Loucy (cell line): ENCODE measurements at regions not wholly inside any gene's neighbourhood (a gene's known extent, or its start where the extent isn't known, plus 50 kb on each side); places are given as distances from the start of the nearest gene placed in this dataset.

Experiments used
- H2AFZ ChIP-seq: fragments of 200-600 bp; sonication (generic); 2 replicates; pipeline ENCODE4 v1.6.0; 2016; ENCODE audit warnings: antibody characterized with exemption, mild to moderate bottlenecking, low read length, moderate library complexity
- H3F3A ChIP-seq: fragments of 200-600 bp; 2 replicates; pipeline ENCODE4 v1.6.0; 2016; ENCODE audit warnings: antibody characterized with exemption, low read depth, mild to moderate bottlenecking
- H3K27me3 ChIP-seq: fragments of 200-600 bp; sonication (generic); 2 replicates; pipeline ENCODE4 v1.6.1; 2014; ENCODE audit warnings: low read length, mild to moderate bottlenecking; ENCODE audit not compliant: insufficient read depth, poor library complexity, severe bottlenecking
- H3K36me3 ChIP-seq: fragments of 200-600 bp; sonication (generic); 2 replicates; pipeline ENCODE4 v1.6.1; 2016; ENCODE audit warnings: low read length; ENCODE audit not compliant: insufficient read depth
- H3K4me1 ChIP-seq: fragments of 200-600 bp; sonication (generic); 2 replicates; pipeline ENCODE4 v1.5.1; 2014; ENCODE audit warnings: low read length, mild to moderate bottlenecking; ENCODE audit not compliant: insufficient read depth, poor library complexity, severe bottlenecking
- H3K4me2 ChIP-seq: fragments of 200-600 bp; sonication (generic); 2 replicates; pipeline ENCODE4 v1.6.0; 2014; ENCODE audit warnings: antibody characterized with exemption, low read length, low read depth, mild to moderate bottlenecking; ENCODE audit not compliant: poor library complexity, severe bottlenecking
- H3K4me3 ChIP-seq: fragments of 200-600 bp; sonication (generic); 2 replicates; pipeline ENCODE4 v1.5.1; 2014; ENCODE audit warnings: low read length, mild to moderate bottlenecking, mixed read lengths; ENCODE audit not compliant: poor library complexity, severe bottlenecking
- H3K79me2 ChIP-seq: fragments of 200-600 bp; sonication (generic); 2 replicates; pipeline ENCODE4 v1.6.1; 2014; ENCODE audit warnings: low read length; ENCODE audit not compliant: insufficient read depth
- H3K9ac ChIP-seq: fragments of 200-600 bp; sonication (generic); 2 replicates; pipeline ENCODE4 v1.6.0; 2014; ENCODE audit warnings: mild to moderate bottlenecking, low read depth, low read length, moderate library complexity; ENCODE audit not compliant: poor library complexity, severe bottlenecking
- H3K9me2 ChIP-seq: fragments of 200-600 bp; sonication (generic); replicated peaks from 2 replicates; pipeline ENCODE4 v1.6.1; 2016; ENCODE audit warnings: low read depth, low read length, mixed read lengths
- H3K9me3 ChIP-seq: fragments of 200-600 bp; sonication (generic); 2 replicates; pipeline ENCODE4 v1.6.1; 2014; ENCODE audit warnings: mild to moderate bottlenecking, antibody characterized with exemption, low read length, low read depth; ENCODE audit not compliant: insufficient read depth
- H4K20me1 ChIP-seq: fragments of 200-600 bp; sonication (generic); 2 replicates; pipeline ENCODE4 v1.6.0; 2014; ENCODE audit warnings: antibody characterized with exemption, low read length, mild to moderate bottlenecking; ENCODE audit not compliant: insufficient read depth, poor library complexity, severe bottlenecking
- EZH2phosphoT487 ChIP-seq: fragments of 200-600 bp; IDR thresholded peaks from 2 replicates; pipeline ENCODE4 v1.6.1; 2018; ENCODE audit warnings: antibody characterized with exemption, mild to moderate bottlenecking, moderate library complexity, borderline replicate concordance
- TF ChIP-seq, protein P1 (sequence below): fragments of 200-600 bp; sonication (generic); conservative IDR thresholded peaks from 2 replicates; pipeline ENCODE4 v1.5.1; 2014; ENCODE audit warnings: mild to moderate bottlenecking, antibody characterized with exemption, low read length

DNA sequence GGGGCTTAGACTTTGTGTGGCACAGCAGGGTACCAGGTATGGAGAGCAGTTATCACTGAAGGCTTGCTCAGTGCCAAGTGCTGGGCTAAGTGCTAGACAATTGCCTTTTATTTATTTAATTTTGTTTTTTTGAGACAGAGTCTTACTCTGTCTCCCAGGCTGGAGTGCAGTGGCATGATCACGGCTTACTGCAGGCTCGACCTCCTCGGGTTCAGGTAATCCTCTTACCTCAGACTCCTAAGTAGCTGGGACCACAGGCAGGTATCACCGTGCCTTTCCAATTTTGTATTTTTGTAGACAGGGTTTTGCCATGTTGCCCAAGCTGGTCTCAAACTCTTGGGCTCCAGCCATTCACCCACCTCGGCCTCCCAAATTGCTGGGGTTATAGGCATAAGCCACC is 256.9 kb downstream of the ZNF536 start:
- Histone ChIP-seq H3K36me3 (no peaks in the 10 kb centered on the region), H4K20me1 (no peaks in the 10 kb centered on the region), H3K9me2 (no peaks in the 10 kb centered on the region), H3F3A (no peaks in the 10 kb centered on the region), H3K79me2 (no peaks in the 10 kb centered on the region), H3K4me2 (no peak overlapping the region), H2AFZ (no peak overlapping the region), H3K27me3 (no peaks in the 10 kb centered on the region), H3K4me1 (no peaks in the 10 kb centered on the region), H3K9me3 (peaks cover 3% of the 10 kb centered on the region; the same call in 1 of the 2 replicates), H3K9ac (no peak overlapping the region), H3K4me3 (no peak overlapping the region)
- no peak for TF ChIP-seq EZH2phosphoT487

DNA sequence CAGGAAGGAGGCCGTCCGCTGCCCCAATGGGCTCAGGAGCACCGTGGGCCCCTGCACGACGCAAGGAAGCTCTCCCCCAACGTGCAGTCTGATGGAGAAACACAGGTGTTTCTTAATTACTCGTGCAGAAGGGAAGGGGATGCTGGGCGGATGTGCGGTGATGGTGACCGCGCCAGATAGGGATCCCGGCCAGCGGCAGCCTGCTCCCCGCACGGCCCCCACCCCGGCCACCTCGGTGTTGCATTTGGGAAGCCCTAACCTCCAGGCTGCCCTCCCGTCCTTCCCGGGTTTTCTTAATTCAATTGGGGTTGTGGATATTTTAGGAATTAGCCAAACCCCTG is 254.4 kb downstream of the ZNF536 start:
- H3K27me3 ChIP-seq, result no peaks in the 10 kb centered on the region
- H3K9ac ChIP-seq, result no peak overlapping the region
- no peak for TF ChIP-seq EZH2phosphoT487
- TF ChIP-seq, protein P1, sequence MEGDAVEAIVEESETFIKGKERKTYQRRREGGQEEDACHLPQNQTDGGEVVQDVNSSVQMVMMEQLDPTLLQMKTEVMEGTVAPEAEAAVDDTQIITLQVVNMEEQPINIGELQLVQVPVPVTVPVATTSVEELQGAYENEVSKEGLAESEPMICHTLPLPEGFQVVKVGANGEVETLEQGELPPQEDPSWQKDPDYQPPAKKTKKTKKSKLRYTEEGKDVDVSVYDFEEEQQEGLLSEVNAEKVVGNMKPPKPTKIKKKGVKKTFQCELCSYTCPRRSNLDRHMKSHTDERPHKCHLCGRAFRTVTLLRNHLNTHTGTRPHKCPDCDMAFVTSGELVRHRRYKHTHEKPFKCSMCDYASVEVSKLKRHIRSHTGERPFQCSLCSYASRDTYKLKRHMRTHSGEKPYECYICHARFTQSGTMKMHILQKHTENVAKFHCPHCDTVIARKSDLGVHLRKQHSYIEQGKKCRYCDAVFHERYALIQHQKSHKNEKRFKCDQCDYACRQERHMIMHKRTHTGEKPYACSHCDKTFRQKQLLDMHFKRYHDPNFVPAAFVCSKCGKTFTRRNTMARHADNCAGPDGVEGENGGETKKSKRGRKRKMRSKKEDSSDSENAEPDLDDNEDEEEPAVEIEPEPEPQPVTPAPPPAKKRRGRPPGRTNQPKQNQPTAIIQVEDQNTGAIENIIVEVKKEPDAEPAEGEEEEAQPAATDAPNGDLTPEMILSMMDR, result no peak
- no peaks in the 10 kb centered on the region for H3K9me2 ChIP-seq
- H3K36me3 ChIP-seq, result no peaks in the 10 kb centered on the region
- no peak overlapping the region for H2AFZ ChIP-seq
- H3K79me2 ChIP-seq, result no peaks in the 10 kb centered on the region
- H3K4me2 ChIP-seq, result no peak overlapping the region
- no peaks in the 10 kb centered on the region for H3K4me1 ChIP-seq
- peaks cover 3% of the 10 kb centered on the region; the same call in 1 of the 2 replicates for H3K9me3 ChIP-seq
- H4K20me1 ChIP-seq, result no peaks in the 10 kb centered on the region
- no peak overlapping the region for H3K4me3 ChIP-seq
- no peaks in the 10 kb centered on the region for H3F3A ChIP-seq

DNA sequence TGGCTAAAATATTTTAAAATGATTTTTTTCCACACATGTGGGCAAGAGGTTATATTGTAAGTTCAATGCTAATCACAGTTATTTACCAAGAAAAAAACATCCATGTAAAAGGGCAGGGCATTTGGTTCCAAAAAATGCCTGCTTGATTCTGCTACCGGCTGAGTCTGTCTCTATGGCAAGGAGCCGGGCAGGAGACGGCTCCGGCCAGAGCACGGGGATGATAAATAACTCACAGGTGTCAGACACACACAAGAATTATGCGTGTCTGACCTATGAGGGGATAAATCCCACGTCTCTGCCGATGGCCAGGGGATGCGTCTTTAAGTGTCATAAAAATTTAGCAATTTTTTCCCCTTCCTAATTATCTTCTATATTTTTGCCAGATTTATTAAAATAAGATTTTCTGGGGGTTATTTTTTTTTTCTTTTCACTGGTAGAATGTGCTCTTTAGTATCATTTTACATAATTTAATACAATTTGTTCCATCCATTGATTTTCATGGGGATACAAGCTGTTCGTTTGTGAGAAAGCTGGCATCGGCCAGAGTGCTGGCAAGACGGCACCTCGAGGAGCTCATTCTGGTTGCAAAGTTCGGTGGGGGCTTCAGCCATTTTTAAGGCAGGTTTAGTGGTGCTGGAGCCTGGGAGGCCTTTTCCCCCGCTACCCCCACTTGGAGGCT is 253.9 kb downstream of the ZNF536 start:
- H3K27me3 ChIP-seq, result no peaks in the 10 kb centered on the region
- no peak overlapping the region for H2AFZ ChIP-seq
- peaks cover 3% of the 10 kb centered on the region; the same call in 1 of the 2 replicates for H3K9me3 ChIP-seq
- no peaks in the 10 kb centered on the region for H3K79me2 ChIP-seq
- no peak overlapping the region for H3K4me3 ChIP-seq
- H3K9ac ChIP-seq, result no peak overlapping the region
- TF ChIP-seq EZH2phosphoT487, result no peak
- TF ChIP-seq, protein P1, result no peak
- no peaks in the 10 kb centered on the region for H4K20me1 ChIP-seq
- no peak overlapping the region for H3K4me2 ChIP-seq
- H3K9me2 ChIP-seq, result no peaks in the 10 kb centered on the region
- no peaks in the 10 kb centered on the region for H3K4me1 ChIP-seq
- H3F3A ChIP-seq, result no peaks in the 10 kb centered on the region
- no peaks in the 10 kb centered on the region for H3K36me3 ChIP-seq

DNA sequence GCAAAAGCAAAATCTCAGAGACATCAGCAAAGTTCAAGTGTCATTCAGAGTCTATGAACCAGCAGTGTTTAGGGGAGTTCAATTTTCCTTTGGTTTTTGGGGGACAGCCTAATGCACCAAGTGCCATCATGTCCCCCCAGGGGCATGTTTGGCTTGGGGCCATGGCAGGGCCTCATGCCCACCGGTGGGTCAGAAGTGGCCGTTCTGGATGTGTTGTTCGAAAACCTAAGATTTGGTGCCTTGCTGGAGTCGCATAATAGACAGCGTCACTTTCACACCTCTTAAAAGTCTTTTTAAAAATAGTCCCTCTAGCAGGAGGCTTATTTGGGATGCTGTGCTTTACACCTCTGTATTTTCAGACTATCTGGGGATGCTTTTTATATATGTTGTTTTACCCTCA is 250.1 kb downstream of the ZNF536 start:
- Histone ChIP-seq H3K4me3 (no peak overlapping the region), H3K4me1 (no peaks in the 10 kb centered on the region), H3K9me3 (peaks cover 3% of the 10 kb centered on the region; the same call in 1 of the 2 replicates), H3K9ac (no peak overlapping the region), H3K27me3 (no peaks in the 10 kb centered on the region), H2AFZ (no peak overlapping the region), H3F3A (no peaks in the 10 kb centered on the region), H3K4me2 (no peak overlapping the region), H3K36me3 (no peaks in the 10 kb centered on the region), H4K20me1 (no peaks in the 10 kb centered on the region), H3K79me2 (no peaks in the 10 kb centered on the region), H3K9me2 (no peaks in the 10 kb centered on the region)
- TF ChIP-seq EZH2phosphoT487, result no peak
